Panc1 (cell line): ENCODE measurements at regions not wholly inside any gene's neighbourhood (a gene's known extent, or its start where the extent isn't known, plus 50 kb on each side); places are given as distances from the start of the nearest gene placed in this dataset.
"Not testable (repeated sequence)": the region's sequence is repeated elsewhere in the genome, so short reads cannot be mapped to it uniquely, and the experiment has no call there.

Source experiments
- ATAC-seq: fragments of 200-7000 bp; cut with Tn5 transposase; 2 replicates; pipeline ENCODE4 v1.9.1; 2020; ENCODE audit warnings: mild to moderate bottlenecking, moderate library complexity
- BruUV-seq: library from RNA; stranded (reverse); fragments of 400-500 nt; replicated peaks from 2 replicates; lab custom pipeline; 2021; lab: Mats Ljungman, UMichigan
- CTCF ChIA-PET: fragments of 300-600 bp; sonication (Branson Sonifier 250); formaldehyde crosslinking; loops from one replicate; lab custom pipeline; 2022; ENCODE audit warnings: antibody characterized with exemption; lab: Charles Lee
- POLR2A ChIA-PET: fragments of 300-600 bp; sonication (Branson Sonifier 250); formaldehyde crosslinking; loops from one replicate; lab custom pipeline; 2022; ENCODE audit warnings: antibody characterized with exemption; lab: Charles Lee
- DNase-seq: peaks from one replicate; pipeline ENCODE4 v3.0.0-alpha.2; 2010; ENCODE audit warnings: low read depth, low spot score
- H3K27ac ChIP-seq: 2 replicates; pipeline ENCODE4 v1.5.1; 2011; ENCODE audit warnings: mild to moderate bottlenecking, low read length, inconsistent platforms
- H3K27me3 ChIP-seq: fragments of 200-500 bp; sonication (Bioruptor generic); 2 replicates; pipeline ENCODE4 v1.6.0; 2014; ENCODE audit warnings: low read length, inconsistent platforms; ENCODE audit not compliant: control insufficient read depth, insufficient read depth
- H3K36me3 ChIP-seq: fragments of 200-500 bp; sonication (Bioruptor generic); 2 replicates; pipeline ENCODE4 v1.5.1; 2014; ENCODE audit warnings: inconsistent platforms, mild to moderate bottlenecking, low read length, moderate library complexity; ENCODE audit not compliant: control insufficient read depth, insufficient read depth
- H3K4me1 ChIP-seq: 2 replicates; pipeline ENCODE4 v1.5.1; 2011; ENCODE audit warnings: inconsistent platforms, mild to moderate bottlenecking, low read length, moderate library complexity; ENCODE audit not compliant: control insufficient read depth, insufficient read depth
- H3K4me3 ChIP-seq, 2 experiments: 2 replicates each; pipeline ENCODE4 v1.5.1; 2011 to 2012; ENCODE audit warnings: low read depth in 2 of 2, low read length in 2 of 2, mild to moderate bottlenecking in 2 of 2, inconsistent platforms in 1 of 2, moderate library complexity in 1 of 2
- H3K9me3 ChIP-seq: fragments of 200-500 bp; sonication (Bioruptor generic); 2 replicates; pipeline ENCODE4 v1.5.1; 2014; ENCODE audit warnings: low read depth, mild to moderate bottlenecking, inconsistent platforms, low read length, moderate library complexity; ENCODE audit not compliant: control insufficient read depth, insufficient read depth
- POLR2AphosphoS5 ChIP-seq: IDR thresholded peaks from 2 replicates; pipeline ENCODE4 v1.6.1; 2012; ENCODE audit warnings: mild to moderate bottlenecking, low read depth, low read length, moderate library complexity
- SIN3A ChIP-seq: IDR thresholded peaks from 2 replicates; pipeline ENCODE4 v1.6.1; 2012; ENCODE audit warnings: low read depth, mild to moderate bottlenecking, low read length, moderate library complexity, borderline replicate concordance; ENCODE audit not compliant: insufficient read depth
- TCF7L2 ChIP-seq: IDR thresholded peaks from 2 replicates; pipeline ENCODE4 v1.6.1; 2011; ENCODE audit warnings: mild to moderate bottlenecking, low read depth, low read length, inconsistent platforms
- in situ Hi-C: cut with HindIII; loops from 2 replicates; pipeline ENCODE4 v1.10.0; 2016; ENCODE audit warnings: low sequenced_read_pairs, low pct_unique_long_range_greater_than_20kb
- intact Hi-C: fragments of 100-400 bp; cut with micrococcal nuclease; formaldehyde crosslinking; loops from one replicate; pipeline ENCODE4 v1.10.0; 2022; ENCODE audit not compliant: unreplicated experiment
- TF ChIP-seq, protein P1 (sequence below): fragments of 450-650 bp; IDR thresholded peaks from 2 replicates; pipeline ENCODE4 v1.5.1; 2017; ENCODE audit warnings: mild to moderate bottlenecking
- TF ChIP-seq, protein P2 (sequence below), 2 experiments: IDR thresholded peaks; 2 replicates each; pipeline ENCODE4 v1.6.1; 2011 to 2012; ENCODE audit warnings: low read depth in 2 of 2, control low read depth in 1 of 2, low read length in 1 of 2, mild to moderate bottlenecking in 1 of 2, moderate library complexity in 1 of 2; ENCODE audit not compliant: insufficient read depth in 1 of 2

DNA sequence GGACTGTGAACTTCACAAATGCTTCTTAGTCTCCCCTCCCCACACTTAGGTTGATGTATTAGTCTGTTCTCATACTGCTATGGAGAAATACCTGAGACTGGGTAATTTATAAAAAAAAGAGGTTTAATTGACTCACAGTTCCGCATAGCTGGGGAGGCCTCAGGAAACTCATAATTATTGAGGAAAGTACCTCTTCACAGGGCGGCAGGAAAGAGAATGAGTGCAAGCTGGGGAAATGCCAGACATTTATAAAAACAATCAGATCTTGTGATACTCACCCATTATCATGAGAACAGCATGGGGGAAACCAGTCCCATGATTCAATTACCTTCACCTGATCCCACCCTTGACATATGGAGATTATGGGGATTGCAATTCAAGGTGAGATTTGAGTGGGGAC lies 178.8 kb downstream of the SLC38A4 start:
- H3K4me3 ChIP-seq, result no peak overlapping the region
- intact Hi-C loops, result no loop called here
- no peaks in the 10 kb centered on the region for H3K36me3 ChIP-seq
- no peak for DNase-seq
- POLR2A ChIA-PET, result no interaction called here
- H3K27ac ChIP-seq, result peak overlapping the region; percentile 18; the same call in 1 of the 2 replicates
- H3K27me3 ChIP-seq, result no peaks in the 10 kb centered on the region
- ATAC-seq, result no peak
- in situ Hi-C loops, result no loop called here
- no peaks in the 10 kb centered on the region for H3K4me1 ChIP-seq
- CTCF ChIA-PET, result interaction anchor here (1.2 kb wide), 1 partner anchor 14 kb away, joined by 3 read pairs; no protein-coding TSS in a partner anchor
- BruUV-seq, result no TSS peak
- no peak for TF ChIP-seq TCF7L2
- TF ChIP-seq, protein P1, sequence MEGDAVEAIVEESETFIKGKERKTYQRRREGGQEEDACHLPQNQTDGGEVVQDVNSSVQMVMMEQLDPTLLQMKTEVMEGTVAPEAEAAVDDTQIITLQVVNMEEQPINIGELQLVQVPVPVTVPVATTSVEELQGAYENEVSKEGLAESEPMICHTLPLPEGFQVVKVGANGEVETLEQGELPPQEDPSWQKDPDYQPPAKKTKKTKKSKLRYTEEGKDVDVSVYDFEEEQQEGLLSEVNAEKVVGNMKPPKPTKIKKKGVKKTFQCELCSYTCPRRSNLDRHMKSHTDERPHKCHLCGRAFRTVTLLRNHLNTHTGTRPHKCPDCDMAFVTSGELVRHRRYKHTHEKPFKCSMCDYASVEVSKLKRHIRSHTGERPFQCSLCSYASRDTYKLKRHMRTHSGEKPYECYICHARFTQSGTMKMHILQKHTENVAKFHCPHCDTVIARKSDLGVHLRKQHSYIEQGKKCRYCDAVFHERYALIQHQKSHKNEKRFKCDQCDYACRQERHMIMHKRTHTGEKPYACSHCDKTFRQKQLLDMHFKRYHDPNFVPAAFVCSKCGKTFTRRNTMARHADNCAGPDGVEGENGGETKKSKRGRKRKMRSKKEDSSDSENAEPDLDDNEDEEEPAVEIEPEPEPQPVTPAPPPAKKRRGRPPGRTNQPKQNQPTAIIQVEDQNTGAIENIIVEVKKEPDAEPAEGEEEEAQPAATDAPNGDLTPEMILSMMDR, result no peak
- TF ChIP-seq SIN3A, result no peak
- TF ChIP-seq, protein P2, sequence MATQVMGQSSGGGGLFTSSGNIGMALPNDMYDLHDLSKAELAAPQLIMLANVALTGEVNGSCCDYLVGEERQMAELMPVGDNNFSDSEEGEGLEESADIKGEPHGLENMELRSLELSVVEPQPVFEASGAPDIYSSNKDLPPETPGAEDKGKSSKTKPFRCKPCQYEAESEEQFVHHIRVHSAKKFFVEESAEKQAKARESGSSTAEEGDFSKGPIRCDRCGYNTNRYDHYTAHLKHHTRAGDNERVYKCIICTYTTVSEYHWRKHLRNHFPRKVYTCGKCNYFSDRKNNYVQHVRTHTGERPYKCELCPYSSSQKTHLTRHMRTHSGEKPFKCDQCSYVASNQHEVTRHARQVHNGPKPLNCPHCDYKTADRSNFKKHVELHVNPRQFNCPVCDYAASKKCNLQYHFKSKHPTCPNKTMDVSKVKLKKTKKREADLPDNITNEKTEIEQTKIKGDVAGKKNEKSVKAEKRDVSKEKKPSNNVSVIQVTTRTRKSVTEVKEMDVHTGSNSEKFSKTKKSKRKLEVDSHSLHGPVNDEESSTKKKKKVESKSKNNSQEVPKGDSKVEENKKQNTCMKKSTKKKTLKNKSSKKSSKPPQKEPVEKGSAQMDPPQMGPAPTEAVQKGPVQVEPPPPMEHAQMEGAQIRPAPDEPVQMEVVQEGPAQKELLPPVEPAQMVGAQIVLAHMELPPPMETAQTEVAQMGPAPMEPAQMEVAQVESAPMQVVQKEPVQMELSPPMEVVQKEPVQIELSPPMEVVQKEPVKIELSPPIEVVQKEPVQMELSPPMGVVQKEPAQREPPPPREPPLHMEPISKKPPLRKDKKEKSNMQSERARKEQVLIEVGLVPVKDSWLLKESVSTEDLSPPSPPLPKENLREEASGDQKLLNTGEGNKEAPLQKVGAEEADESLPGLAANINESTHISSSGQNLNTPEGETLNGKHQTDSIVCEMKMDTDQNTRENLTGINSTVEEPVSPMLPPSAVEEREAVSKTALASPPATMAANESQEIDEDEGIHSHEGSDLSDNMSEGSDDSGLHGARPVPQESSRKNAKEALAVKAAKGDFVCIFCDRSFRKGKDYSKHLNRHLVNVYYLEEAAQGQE (IDR thresholded peaks at IDR 0.05; ENCODE audit: insufficient read depth in 1 of 2, low read depth in 2 of 2, low read length in 1 of 2), result no peak
- no peak for TF ChIP-seq POLR2AphosphoS5
- H3K9me3 ChIP-seq, result peaks cover 3% of the 10 kb centered on the region; the same call in 1 of the 2 replicates

- DNase-seq, H3K4me1 ChIP-seq, BruUV-seq, H3K4me3 ChIP-seq, intact Hi-C loops, H3K27ac ChIP-seq, H3K27me3 ChIP-seq, H3K36me3 ChIP-seq, ATAC-seq, CTCF ChIA-PET, in situ Hi-C loops, POLR2A ChIA-PET, H3K9me3 ChIP-seq: not testable (repeated sequence)
Observed at GRCh38 chr12:46641649-46642048, 184.1 kb downstream of the SLC38A4 start.

GRCh38 chr12:46635818-46636217 lies 190.0 kb downstream of the SLC38A4 start:
- Histone ChIP-seq H3K27ac (no peak overlapping the region), H3K4me1 (no peaks in the 10 kb centered on the region), H3K9me3 (peaks cover 14% of the 10 kb centered on the region; the same call in 1 of the 2 replicates), H3K4me3 (no peak overlapping the region), H3K27me3 (no peaks in the 10 kb centered on the region), H3K36me3 (no peaks in the 10 kb centered on the region)
- no TSS peak for BruUV-seq
- DNase-seq, result no peak
- CTCF ChIA-PET, result no interaction called here
- in situ Hi-C loops, result no loop called here
- ATAC-seq, result no peak
- intact Hi-C loops, result no loop called here
- no peak for TF ChIP-seq TCF7L2
- no peak for TF ChIP-seq POLR2AphosphoS5
- TF ChIP-seq, protein P1, result no peak
- no peak for TF ChIP-seq SIN3A
- TF ChIP-seq, protein P2 (IDR thresholded peaks at IDR 0.05; ENCODE audit: insufficient read depth in 1 of 2, low read depth in 2 of 2, low read length in 1 of 2), result no peak
- POLR2A ChIA-PET, result no interaction called here
